GM13976 (cell line): ENCODE measurements at regions not wholly inside any gene's neighbourhood (a gene's known extent, or its start where the extent isn't known, plus 50 kb on each side); places are given as distances from the start of the nearest gene placed in this dataset.

Experiments
- DNase-seq: peaks from one replicate; pipeline ENCODE4 v3.0.0; 2012; ENCODE audit warnings: low spot score
- in situ Hi-C: fragments of 300-500 bp; cut with MboI; formaldehyde crosslinking; loops from one replicate; pipeline ENCODE4 v1.12.0; 2022; ENCODE audit warnings: low sequenced_read_pairs, mixed read lengths, inconsistent platforms; ENCODE audit not compliant: unreplicated experiment
- TF ChIP-seq, protein P1 (sequence below): IDR thresholded peaks from 2 replicates; pipeline ENCODE4 v1.5.1; 2012; ENCODE audit warnings: borderline replicate concordance, mild to moderate bottlenecking; ENCODE audit not compliant: insufficient read depth; ENCODE audit errors: extremely low read depth, missing control alignments, control extremely low read depth

DNA sequence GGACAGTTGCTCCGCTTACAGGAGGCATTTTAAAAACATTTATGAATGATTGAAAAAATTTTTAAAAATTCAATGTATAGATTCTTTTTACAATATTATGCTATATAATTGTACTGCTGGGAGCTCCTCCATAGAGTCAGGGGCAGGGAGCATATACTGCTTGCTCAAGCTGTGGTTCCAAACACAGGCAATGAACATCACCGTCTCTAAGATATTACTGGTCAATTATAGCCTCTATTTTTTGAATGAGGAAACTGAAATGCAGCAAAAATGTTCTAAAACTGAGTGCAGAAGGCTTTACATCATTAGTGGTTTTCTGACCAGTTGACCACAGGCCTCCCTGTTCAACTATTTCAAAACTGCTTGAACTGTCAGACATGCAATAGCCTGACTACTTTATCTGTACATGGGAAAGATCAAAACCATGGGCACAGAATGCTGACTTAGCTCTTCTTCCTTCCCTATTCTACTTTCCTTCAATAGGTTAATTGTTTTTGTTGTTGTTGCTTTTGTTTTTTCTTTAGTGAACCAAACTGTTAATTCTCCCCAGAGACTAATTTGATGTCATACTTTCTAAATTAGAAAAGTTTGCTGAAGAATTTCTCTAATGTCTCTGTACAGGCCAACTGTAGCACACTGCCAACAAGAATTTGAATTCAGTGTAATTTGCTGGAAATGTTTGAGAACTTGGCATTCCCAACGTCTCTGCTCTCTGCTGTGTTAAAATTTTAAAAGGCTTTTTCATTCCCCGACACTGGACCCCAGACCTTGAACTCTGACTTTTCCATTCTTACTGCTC, 107.6 kb upstream of the MPDZ start:
- no peak for DNase-seq
- TF ChIP-seq, protein P1, sequence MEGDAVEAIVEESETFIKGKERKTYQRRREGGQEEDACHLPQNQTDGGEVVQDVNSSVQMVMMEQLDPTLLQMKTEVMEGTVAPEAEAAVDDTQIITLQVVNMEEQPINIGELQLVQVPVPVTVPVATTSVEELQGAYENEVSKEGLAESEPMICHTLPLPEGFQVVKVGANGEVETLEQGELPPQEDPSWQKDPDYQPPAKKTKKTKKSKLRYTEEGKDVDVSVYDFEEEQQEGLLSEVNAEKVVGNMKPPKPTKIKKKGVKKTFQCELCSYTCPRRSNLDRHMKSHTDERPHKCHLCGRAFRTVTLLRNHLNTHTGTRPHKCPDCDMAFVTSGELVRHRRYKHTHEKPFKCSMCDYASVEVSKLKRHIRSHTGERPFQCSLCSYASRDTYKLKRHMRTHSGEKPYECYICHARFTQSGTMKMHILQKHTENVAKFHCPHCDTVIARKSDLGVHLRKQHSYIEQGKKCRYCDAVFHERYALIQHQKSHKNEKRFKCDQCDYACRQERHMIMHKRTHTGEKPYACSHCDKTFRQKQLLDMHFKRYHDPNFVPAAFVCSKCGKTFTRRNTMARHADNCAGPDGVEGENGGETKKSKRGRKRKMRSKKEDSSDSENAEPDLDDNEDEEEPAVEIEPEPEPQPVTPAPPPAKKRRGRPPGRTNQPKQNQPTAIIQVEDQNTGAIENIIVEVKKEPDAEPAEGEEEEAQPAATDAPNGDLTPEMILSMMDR: no peak
- in situ Hi-C loops: no loop called here

DNA sequence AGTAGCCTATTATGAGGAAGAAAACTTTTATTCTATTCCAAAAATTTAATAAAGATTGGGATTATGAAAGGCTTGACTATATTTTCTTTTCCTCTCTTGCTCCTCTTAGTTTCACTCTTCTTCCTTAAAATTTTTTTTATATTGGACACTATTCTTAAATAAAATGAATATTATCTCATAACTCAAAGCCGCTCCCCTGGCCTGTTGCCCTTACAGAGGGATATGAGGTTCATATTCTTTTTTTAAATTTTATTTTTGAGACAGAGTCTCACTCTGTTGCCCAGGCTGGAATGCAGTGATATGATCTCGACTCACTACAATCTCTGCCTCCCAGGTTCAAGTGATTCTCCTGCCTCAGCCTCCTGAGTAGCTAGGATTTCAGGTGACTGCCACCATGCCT, 106.8 kb upstream of the MPDZ start:
- DNase-seq: no peak
- TF ChIP-seq, protein P1: no peak
- in situ Hi-C loops: no loop called here

DNA sequence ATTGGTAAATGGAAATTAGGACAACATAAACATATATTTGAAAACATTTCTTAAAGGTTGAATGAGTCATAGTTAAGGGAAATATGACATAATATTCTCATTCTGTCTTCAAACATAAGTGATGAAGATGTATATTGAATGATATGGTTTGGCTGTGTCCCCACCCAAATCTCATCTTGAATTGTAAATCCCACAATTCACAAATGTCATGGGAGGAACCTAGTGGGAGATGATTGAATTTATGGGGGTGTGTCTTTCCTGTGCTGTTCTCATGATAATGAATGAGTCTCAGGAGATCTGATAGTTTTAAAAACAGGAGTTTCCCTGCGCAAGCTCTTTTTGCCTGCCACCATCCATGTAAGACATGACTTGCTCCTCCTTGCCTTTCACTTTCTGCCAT, 104.4 kb upstream of the MPDZ start:
- TF ChIP-seq, protein P1: no peak
- in situ Hi-C loops: no loop called here

DNA sequence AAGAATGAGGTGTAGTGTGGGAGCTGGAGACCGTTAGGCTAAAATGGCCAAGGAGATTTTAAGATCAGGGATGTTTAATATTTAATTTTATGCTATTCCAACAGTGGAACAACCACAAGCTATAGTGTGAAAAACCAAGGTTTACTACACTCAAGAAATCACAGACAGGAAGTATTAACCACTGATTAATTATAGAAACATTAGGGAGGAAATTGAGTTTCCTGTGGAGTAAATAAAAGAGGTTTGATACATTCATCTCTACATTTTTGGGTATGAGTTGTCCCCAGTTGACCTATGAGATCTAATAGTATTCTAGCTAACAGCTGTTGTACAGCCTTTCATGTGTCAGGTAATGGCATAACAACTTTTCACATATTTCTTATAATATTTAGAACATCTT, 103.7 kb upstream of the MPDZ start:
- no peak for DNase-seq
- in situ Hi-C loops: no loop called here
- TF ChIP-seq, protein P1: no peak

More for the DNA sequence above, 104.4 kb upstream of the MPDZ start:
- DNase-seq: no peak

DNA sequence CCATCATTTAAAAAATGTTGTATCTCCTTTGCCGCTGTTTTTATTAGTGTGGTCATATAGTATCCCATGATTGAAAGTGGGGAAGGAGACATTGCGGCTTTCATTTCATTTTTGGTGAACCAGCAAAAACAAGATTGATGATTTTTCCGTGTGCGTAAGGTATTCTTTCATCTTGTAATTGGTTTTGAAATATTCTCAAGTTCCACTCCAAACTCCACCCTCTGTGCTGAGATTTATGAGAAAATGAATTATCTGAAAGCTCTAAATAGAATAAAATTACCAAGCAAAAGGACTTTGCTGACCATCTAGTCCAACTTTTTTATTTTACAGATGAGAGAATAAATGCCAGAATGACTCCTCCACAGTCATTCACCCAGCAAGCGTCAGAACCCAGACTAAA, 103.1 kb upstream of the MPDZ start:
- in situ Hi-C loops: no loop called here
- DNase-seq: no peak
- TF ChIP-seq, protein P1: no peak

DNA sequence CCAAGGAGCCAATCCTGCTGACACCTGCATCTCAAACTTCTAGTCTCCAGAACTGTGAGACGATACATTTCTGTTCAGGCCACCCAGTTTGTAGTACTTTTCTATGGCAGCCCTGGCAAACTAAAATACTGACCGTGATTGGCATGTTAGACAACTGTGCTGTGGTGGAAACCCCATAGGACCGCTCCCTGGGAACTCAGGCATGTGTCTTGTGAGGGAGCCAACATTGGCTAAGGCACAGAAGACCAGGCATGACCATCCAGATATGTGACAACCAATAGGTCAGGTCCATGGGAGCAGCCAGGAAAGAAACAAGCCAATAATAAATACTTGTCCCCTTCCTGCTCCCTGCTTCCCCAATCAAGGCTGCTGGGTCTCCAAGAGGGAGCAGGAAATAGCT, 101.4 kb upstream of the MPDZ start:
- TF ChIP-seq, protein P1: no peak
- no peak for DNase-seq
- in situ Hi-C loops: no loop called here
